ENCODE measurements at regions not wholly inside any gene's neighbourhood (a gene's known extent, or its start where the extent isn't known, plus 50 kb on each side); places are given as distances from the start of the nearest gene placed in this dataset.

- TF ChIP-seq, protein P1, sequence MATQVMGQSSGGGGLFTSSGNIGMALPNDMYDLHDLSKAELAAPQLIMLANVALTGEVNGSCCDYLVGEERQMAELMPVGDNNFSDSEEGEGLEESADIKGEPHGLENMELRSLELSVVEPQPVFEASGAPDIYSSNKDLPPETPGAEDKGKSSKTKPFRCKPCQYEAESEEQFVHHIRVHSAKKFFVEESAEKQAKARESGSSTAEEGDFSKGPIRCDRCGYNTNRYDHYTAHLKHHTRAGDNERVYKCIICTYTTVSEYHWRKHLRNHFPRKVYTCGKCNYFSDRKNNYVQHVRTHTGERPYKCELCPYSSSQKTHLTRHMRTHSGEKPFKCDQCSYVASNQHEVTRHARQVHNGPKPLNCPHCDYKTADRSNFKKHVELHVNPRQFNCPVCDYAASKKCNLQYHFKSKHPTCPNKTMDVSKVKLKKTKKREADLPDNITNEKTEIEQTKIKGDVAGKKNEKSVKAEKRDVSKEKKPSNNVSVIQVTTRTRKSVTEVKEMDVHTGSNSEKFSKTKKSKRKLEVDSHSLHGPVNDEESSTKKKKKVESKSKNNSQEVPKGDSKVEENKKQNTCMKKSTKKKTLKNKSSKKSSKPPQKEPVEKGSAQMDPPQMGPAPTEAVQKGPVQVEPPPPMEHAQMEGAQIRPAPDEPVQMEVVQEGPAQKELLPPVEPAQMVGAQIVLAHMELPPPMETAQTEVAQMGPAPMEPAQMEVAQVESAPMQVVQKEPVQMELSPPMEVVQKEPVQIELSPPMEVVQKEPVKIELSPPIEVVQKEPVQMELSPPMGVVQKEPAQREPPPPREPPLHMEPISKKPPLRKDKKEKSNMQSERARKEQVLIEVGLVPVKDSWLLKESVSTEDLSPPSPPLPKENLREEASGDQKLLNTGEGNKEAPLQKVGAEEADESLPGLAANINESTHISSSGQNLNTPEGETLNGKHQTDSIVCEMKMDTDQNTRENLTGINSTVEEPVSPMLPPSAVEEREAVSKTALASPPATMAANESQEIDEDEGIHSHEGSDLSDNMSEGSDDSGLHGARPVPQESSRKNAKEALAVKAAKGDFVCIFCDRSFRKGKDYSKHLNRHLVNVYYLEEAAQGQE (IDR thresholded peaks at IDR 0.05; ENCODE audit: unreplicated experiment), result no peak
Measured at GRCh38 chr3:144160627-144161026, 189.0 kb downstream of the DIPK2A start (continued).

DNA sequence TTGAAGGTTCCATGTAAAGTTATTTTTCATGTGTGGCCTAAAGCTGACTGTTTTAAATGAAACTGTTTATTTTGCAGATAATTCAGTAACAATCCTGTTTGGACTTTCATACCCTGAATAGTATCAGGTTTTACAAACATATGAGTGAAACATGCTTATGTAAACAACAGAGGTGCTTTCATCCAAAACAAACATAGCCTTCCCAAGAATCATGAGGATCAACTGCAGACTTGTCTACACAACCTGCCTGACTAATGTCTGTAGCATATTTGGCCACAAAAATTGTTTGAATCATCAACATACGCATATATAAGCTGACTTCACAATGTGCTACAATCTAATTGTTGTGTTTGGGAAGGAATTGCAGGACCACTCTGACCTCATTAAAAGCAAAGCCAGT is 190.4 kb downstream of the DIPK2A start:
- Histone ChIP-seq H3K4me2 (no peak overlapping the region), H3K36me3 (ENCODE audit: insufficient read depth) (no peaks in the 10 kb centered on the region), H3K27me3 (ENCODE audit: insufficient read depth) (no peaks in the 10 kb centered on the region), H3K27ac (ENCODE audit: low read depth) (no peak overlapping the region), H2AFZ (no peak overlapping the region), H3K9me2 (ENCODE audit: insufficient read depth) (peaks cover 6% of the 10 kb centered on the region), H3F3A (replicated peaks; ENCODE audit: low read depth) (no peaks in the 10 kb centered on the region), H3K79me2 (replicated peaks; ENCODE audit: insufficient read depth) (no peaks in the 10 kb centered on the region), H3K4me1 (ENCODE audit: insufficient read depth) (no peaks in the 10 kb centered on the region), H3K4me3 (no peak overlapping the region), H4K20me1 (replicated peaks; ENCODE audit: insufficient read depth) (no peaks in the 10 kb centered on the region)
- Mint-ChIP-seq H3K36me3 (ENCODE audit: low read depth) (peaks cover 7% of the 10 kb centered on the region; the same call in 2 of the 3 replicates), H3K27ac (no peak overlapping the region), H3K27me3 (ENCODE audit: insufficient read depth, low read depth, poor library complexity) (peaks cover 2% of the 10 kb centered on the region), H3K9me3 (peaks cover 9% of the 10 kb centered on the region), H3K4me3 (no peak overlapping the region), H3K4me1 (no peaks in the 10 kb centered on the region)
- no peak for ATAC-seq
- DNase-seq (ENCODE audit: low spot score), result no peak
- TF ChIP-seq ETS1 (IDR thresholded peaks at IDR 0.05), result no peak
- no peak for TF ChIP-seq STAT1 (IDR thresholded peaks at IDR 0.05; ENCODE audit: unreplicated experiment)
- TF ChIP-seq JUNB (IDR thresholded peaks at IDR 0.05; ENCODE audit: unreplicated experiment), result no peak
- TF ChIP-seq, protein P1 (IDR thresholded peaks at IDR 0.05; ENCODE audit: unreplicated experiment), result no peak
- TF ChIP-seq ZNF114 (CRISPR knock-in tag; IDR thresholded peaks at IDR 0.05), result no peak
- no peak for TF ChIP-seq NANOG (IDR thresholded peaks at IDR 0.05; ENCODE audit: borderline replicate concordance)
- TF ChIP-seq EZH2 (IDR thresholded peaks at IDR 0.05; ENCODE audit: low read depth, unreplicated experiment), result no peak
- TF ChIP-seq POLR2AphosphoS5 (IDR thresholded peaks at IDR 0.05; ENCODE audit: low read depth), result no peak
- TF ChIP-seq, protein P2, sequence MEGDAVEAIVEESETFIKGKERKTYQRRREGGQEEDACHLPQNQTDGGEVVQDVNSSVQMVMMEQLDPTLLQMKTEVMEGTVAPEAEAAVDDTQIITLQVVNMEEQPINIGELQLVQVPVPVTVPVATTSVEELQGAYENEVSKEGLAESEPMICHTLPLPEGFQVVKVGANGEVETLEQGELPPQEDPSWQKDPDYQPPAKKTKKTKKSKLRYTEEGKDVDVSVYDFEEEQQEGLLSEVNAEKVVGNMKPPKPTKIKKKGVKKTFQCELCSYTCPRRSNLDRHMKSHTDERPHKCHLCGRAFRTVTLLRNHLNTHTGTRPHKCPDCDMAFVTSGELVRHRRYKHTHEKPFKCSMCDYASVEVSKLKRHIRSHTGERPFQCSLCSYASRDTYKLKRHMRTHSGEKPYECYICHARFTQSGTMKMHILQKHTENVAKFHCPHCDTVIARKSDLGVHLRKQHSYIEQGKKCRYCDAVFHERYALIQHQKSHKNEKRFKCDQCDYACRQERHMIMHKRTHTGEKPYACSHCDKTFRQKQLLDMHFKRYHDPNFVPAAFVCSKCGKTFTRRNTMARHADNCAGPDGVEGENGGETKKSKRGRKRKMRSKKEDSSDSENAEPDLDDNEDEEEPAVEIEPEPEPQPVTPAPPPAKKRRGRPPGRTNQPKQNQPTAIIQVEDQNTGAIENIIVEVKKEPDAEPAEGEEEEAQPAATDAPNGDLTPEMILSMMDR (conservative IDR thresholded peaks at IDR 0.05; ENCODE audit: low read depth in 2 of 2), result no peak
- TF ChIP-seq EZH2phosphoT487 (IDR thresholded peaks at IDR 0.05; ENCODE audit: unreplicated experiment), result no peak
